Liver (tissue), 7 donors: ENCODE measurements at regions not wholly inside any gene's neighbourhood (a gene's known extent, or its start where the extent isn't known, plus 50 kb on each side); places are given as distances from the start of the nearest gene placed in this dataset.

Experiments used
- DNase-seq: peaks from one replicate; pipeline ENCODE4 v3.0.0-alpha.2; 2017; ENCODE audit warnings: low spot score
- H3K27ac ChIP-seq, 2 donors: one replicate each; pipeline ENCODE4 v1.7.0; 2013; ENCODE audit warnings: inconsistent platforms in 2 of 2, low read length in 2 of 2, control low read depth in 1 of 2, low read depth in 1 of 2, mild to moderate bottlenecking in 1 of 2
- H3K27me3 ChIP-seq, 4 donors: one replicate each; pipeline versions ENCODE4 v1.6.1 to v1.7.0; 2013; ENCODE audit warnings: low read length in 3 of 4, inconsistent platforms in 1 of 4, mild to moderate bottlenecking in 1 of 4, moderate library complexity in 1 of 4; ENCODE audit not compliant: control insufficient read depth in 4 of 4, insufficient read depth in 4 of 4
- H3K36me3 ChIP-seq, 4 donors: one replicate each; pipeline versions ENCODE4 v1.6.1 to v1.7.0; 2013; ENCODE audit warnings: low read length in 3 of 4, mild to moderate bottlenecking in 3 of 4, low read depth in 1 of 4, moderate library complexity in 1 of 4; ENCODE audit not compliant: control insufficient read depth in 4 of 4, insufficient read depth in 3 of 4
- H3K4me1 ChIP-seq, 4 donors: one replicate each; pipeline versions ENCODE4 v1.6.1 to v1.7.0; 2013; ENCODE audit warnings: low read length in 3 of 4, mild to moderate bottlenecking in 3 of 4, moderate library complexity in 1 of 4; ENCODE audit not compliant: control insufficient read depth in 4 of 4, insufficient read depth in 4 of 4
- H3K4me3 ChIP-seq, 3 donors: one replicate each; pipeline versions ENCODE4 v1.6.1 to v1.7.0; 2013; ENCODE audit warnings: low read length in 3 of 3, control low read depth in 1 of 3, low read depth in 1 of 3, mild to moderate bottlenecking in 1 of 3
- H3K9ac ChIP-seq, 2 donors: one replicate each; pipeline ENCODE4 v1.7.0; 2013; ENCODE audit warnings: low read length in 2 of 2, mild to moderate bottlenecking in 2 of 2, moderate library complexity in 2 of 2, control low read depth in 1 of 2, low read depth in 1 of 2
- H3K9me3 ChIP-seq, 4 donors: one replicate each; pipeline versions ENCODE4 v1.6.1 to v1.7.0; 2013; ENCODE audit warnings: low read length in 3 of 4; ENCODE audit not compliant: control insufficient read depth in 4 of 4
- FOXA2 ChIP-seq: IDR thresholded peaks from 2 replicates; pipeline ENCODE4 v1.6.1; 2016; ENCODE audit warnings: antibody characterized with exemption
- HNF4A ChIP-seq, 2 donors: conservative IDR thresholded peaks; 2 replicates each; pipeline ENCODE4 v1.6.1; 2016; ENCODE audit warnings: antibody characterized with exemption in 2 of 2, mild to moderate bottlenecking in 2 of 2
- RAD21 ChIP-seq, 2 donors: IDR thresholded peaks; 2 replicates each; pipeline ENCODE4 v1.6.1; 2016; ENCODE audit warnings: antibody characterized with exemption in 2 of 2, mild to moderate bottlenecking in 2 of 2
- REST ChIP-seq: IDR thresholded peaks from 2 replicates; pipeline ENCODE4 v1.6.1; 2016; ENCODE audit warnings: antibody characterized with exemption, mild to moderate bottlenecking
- SP1 ChIP-seq: IDR thresholded peaks from 2 replicates; pipeline ENCODE4 v1.6.1; 2018; ENCODE audit warnings: antibody characterized with exemption, mild to moderate bottlenecking
- TAF1 ChIP-seq: conservative IDR thresholded peaks from 2 replicates; pipeline ENCODE4 v1.6.1; 2016; ENCODE audit warnings: antibody characterized with exemption, mild to moderate bottlenecking
- YY1 ChIP-seq: IDR thresholded peaks from 2 replicates; pipeline ENCODE4 v1.6.1; 2016; ENCODE audit warnings: antibody characterized with exemption, mild to moderate bottlenecking
- ZBTB33 ChIP-seq: IDR thresholded peaks from 2 replicates; pipeline ENCODE4 v1.6.1; 2016; ENCODE audit warnings: antibody characterized with exemption
- WGBS: extraction: QIAGEN DNeasy Blood & Tissue Kit; methylation state at CpG from one replicate; pipeline ENCODE4 v1.1.7; 2013; 5-methylcytosine and 5-hydroxymethylcytosine counted together
- TF ChIP-seq, protein P1 (sequence below): IDR thresholded peaks from 2 replicates; pipeline ENCODE4 v1.6.1; 2016; ENCODE audit warnings: antibody characterized with exemption
- TF ChIP-seq, protein P2 (sequence below): IDR thresholded peaks from 2 replicates; pipeline ENCODE4 v1.6.1; 2016; ENCODE audit warnings: antibody characterized with exemption
- donor health status: healthy.
- donor health status: healthy.
- donor health status: healthy.
- donor health status: healthy.

DNA sequence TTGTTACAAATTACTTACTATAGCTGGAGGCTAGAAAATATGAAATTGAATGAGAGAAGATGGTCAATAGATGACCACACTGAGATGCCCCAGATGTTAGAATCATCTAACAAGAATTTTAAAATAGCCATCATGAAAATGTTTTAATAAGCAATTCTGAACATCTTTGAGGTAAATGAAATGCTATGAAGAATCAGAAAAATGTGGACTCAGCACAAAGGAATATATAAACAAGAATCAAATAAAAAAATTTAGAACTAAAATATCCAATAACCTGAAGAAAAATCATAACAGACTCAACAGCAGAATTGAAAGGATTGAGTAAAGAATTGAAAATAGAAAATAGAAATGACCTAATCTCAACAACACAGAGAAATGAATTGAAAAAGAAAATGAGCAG is 248.5 kb downstream of the PRDM9 start (continued):
- TF ChIP-seq, protein P1, sequence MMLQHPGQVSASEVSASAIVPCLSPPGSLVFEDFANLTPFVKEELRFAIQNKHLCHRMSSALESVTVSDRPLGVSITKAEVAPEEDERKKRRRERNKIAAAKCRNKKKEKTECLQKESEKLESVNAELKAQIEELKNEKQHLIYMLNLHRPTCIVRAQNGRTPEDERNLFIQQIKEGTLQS, result no peak
- TF ChIP-seq TAF1 (no peak), SP1 (no peak), ZBTB33 (no peak)

GRCh38 chr5:23756779-23757178 is 249.4 kb downstream of the PRDM9 start:
- no peak for DNase-seq
- Histone ChIP-seq H3K9ac (no peak overlapping the region), H3K27me3 (no peaks in the 10 kb centered on the region), H3K4me1 (no peaks in the 10 kb centered on the region), H3K9me3 (no peaks in the 10 kb centered on the region), H3K36me3 (no peaks in the 10 kb centered on the region), H3K4me3 (no peak overlapping the region), H3K27ac (no peak overlapping the region)
- TF ChIP-seq HNF4A (conservative IDR thresholded peaks at IDR 0.05) (no peak), REST (no peak), FOXA2 (no peak), RAD21 (IDR thresholded peaks at IDR 0.05) (no peak), ZBTB33 (no peak)
- TF ChIP-seq, protein P2, sequence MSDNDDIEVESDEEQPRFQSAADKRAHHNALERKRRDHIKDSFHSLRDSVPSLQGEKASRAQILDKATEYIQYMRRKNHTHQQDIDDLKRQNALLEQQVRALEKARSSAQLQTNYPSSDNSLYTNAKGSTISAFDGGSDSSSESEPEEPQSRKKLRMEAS, result no peak
- 66% methylated on average over 3 of the region's 3 CpGs for WGBS

- H3K4me3 ChIP-seq, result no peak overlapping the region
- no peak overlapping the region for H3K9ac ChIP-seq
- H3K9me3 ChIP-seq, result no peaks in the 10 kb centered on the region
- no peaks in the 10 kb centered on the region for H3K4me1 ChIP-seq
- no peak for DNase-seq
- H3K27me3 ChIP-seq, result no peaks in the 10 kb centered on the region
- TF ChIP-seq YY1 (no peak), SP1 (no peak)
- no peaks in the 10 kb centered on the region for H3K36me3 ChIP-seq
- no peak overlapping the region for H3K27ac ChIP-seq
- WGBS, result 77% methylated on average over 1 of the region's 1 CpG
These were observed 255.8 kb downstream of the PRDM9 start for GRCh38 chr5:23763170-23763569.
